ENCODE measurements at regions not wholly inside any gene's neighbourhood (a gene's known extent, or its start where the extent isn't known, plus 50 kb on each side); places are given as distances from the start of the nearest gene placed in this dataset.

- Histone ChIP-seq H3K9me3 (ENCODE audit: control insufficient read depth in 4 of 4, low read length in 3 of 4) (no peaks in the 10 kb centered on the region), H3K9ac (ENCODE audit: low read depth in 1 of 2, low read length in 2 of 2) (no peak overlapping the region), H3K4me3 (ENCODE audit: low read depth in 1 of 3, low read length in 3 of 3) (no peak overlapping the region), H3K27ac (ENCODE audit: low read depth in 1 of 2, low read length in 2 of 2) (no peak overlapping the region), H3K27me3 (ENCODE audit: control insufficient read depth in 4 of 4, insufficient read depth in 4 of 4, low read length in 3 of 4) (no peaks in the 10 kb centered on the region), H3K4me1 (ENCODE audit: control insufficient read depth in 4 of 4, insufficient read depth in 4 of 4, low read length in 3 of 4) (no peaks in the 10 kb centered on the region), H3K36me3 (ENCODE audit: control insufficient read depth in 4 of 4, insufficient read depth in 3 of 4, low read depth in 1 of 4, low read length in 3 of 4) (no peaks in the 10 kb centered on the region)
- WGBS = 11% methylated on average over 1 of the region's 1 CpG
- no peak for DNase-seq (ENCODE audit: low spot score)
- no peak for TF ChIP-seq YY1 (IDR thresholded peaks at IDR 0.05)
- no peak for TF ChIP-seq GABPA (IDR thresholded peaks at IDR 0.05 in 1 of 2, conservative IDR thresholded peaks at IDR 0.05 in 1 of 2)
- no peak for TF ChIP-seq FOXA2 (IDR thresholded peaks at IDR 0.05)
- TF ChIP-seq REST (IDR thresholded peaks at IDR 0.05) = no peak
- no peak for TF ChIP-seq ATF3 (IDR thresholded peaks at IDR 0.05)
- TF ChIP-seq SP1 (IDR thresholded peaks at IDR 0.05) = no peak
- TF ChIP-seq FOXA1 (IDR thresholded peaks at IDR 0.05) = no peak
- TF ChIP-seq CTCF (IDR thresholded peaks at IDR 0.05; ENCODE audit: low read depth, low read length, missing input control) = no peak
- TF ChIP-seq, protein P1, sequence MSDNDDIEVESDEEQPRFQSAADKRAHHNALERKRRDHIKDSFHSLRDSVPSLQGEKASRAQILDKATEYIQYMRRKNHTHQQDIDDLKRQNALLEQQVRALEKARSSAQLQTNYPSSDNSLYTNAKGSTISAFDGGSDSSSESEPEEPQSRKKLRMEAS (IDR thresholded peaks at IDR 0.05) = no peak
- no peak for TF ChIP-seq NR2F2 (IDR thresholded peaks at IDR 0.05)
- TF ChIP-seq HNF4G (IDR thresholded peaks at IDR 0.05) = no peak
These were observed 343.1 kb upstream of the SEMA6D start for GRCh38 chr15:47374222-47374621.

GRCh38 chr15:47376190-47376589 is 341.1 kb upstream of the SEMA6D start:
- no peak for DNase-seq (ENCODE audit: low spot score)
- Histone ChIP-seq H3K9me3 (ENCODE audit: control insufficient read depth in 4 of 4, low read length in 3 of 4) (no peaks in the 10 kb centered on the region), H3K27me3 (ENCODE audit: control insufficient read depth in 4 of 4, insufficient read depth in 4 of 4, low read length in 3 of 4) (no peaks in the 10 kb centered on the region), H3K4me1 (ENCODE audit: control insufficient read depth in 4 of 4, insufficient read depth in 4 of 4, low read length in 3 of 4) (no peaks in the 10 kb centered on the region), H3K9ac (ENCODE audit: low read depth in 1 of 2, low read length in 2 of 2) (no peak overlapping the region), H3K27ac (ENCODE audit: low read depth in 1 of 2, low read length in 2 of 2) (no peak overlapping the region), H3K4me3 (ENCODE audit: low read depth in 1 of 3, low read length in 3 of 3) (no peak overlapping the region), H3K36me3 (ENCODE audit: control insufficient read depth in 4 of 4, insufficient read depth in 3 of 4, low read depth in 1 of 4, low read length in 3 of 4) (no peaks in the 10 kb centered on the region)
- WGBS = 76% methylated on average over 3 of the region's 3 CpGs
- TF ChIP-seq JUND (IDR thresholded peaks at IDR 0.05) (no peak), GABPA (IDR thresholded peaks at IDR 0.05 in 1 of 2, conservative IDR thresholded peaks at IDR 0.05 in 1 of 2) (no peak), FOXA2 (IDR thresholded peaks at IDR 0.05) (no peak), YY1 (IDR thresholded peaks at IDR 0.05) (no peak), HNF4A (conservative IDR thresholded peaks at IDR 0.05) (no peak), HNF4G (IDR thresholded peaks at IDR 0.05) (no peak), CTCF (IDR thresholded peaks at IDR 0.05; ENCODE audit: low read depth, low read length, missing input control) (no peak), ATF3 (IDR thresholded peaks at IDR 0.05) (no peak), ZBTB33 (IDR thresholded peaks at IDR 0.05) (no peak), TAF1 (conservative IDR thresholded peaks at IDR 0.05) (no peak), EGR1 (IDR thresholded peaks at IDR 0.05; ENCODE audit: low read depth in 2 of 2) (no peak), RXRA (IDR thresholded peaks at IDR 0.05) (no peak), REST (IDR thresholded peaks at IDR 0.05) (no peak), NR2F2 (IDR thresholded peaks at IDR 0.05) (no peak), FOXA1 (IDR thresholded peaks at IDR 0.05) (no peak)
- TF ChIP-seq, protein P1 (IDR thresholded peaks at IDR 0.05) = no peak
